Activated CD8-positive, alpha-beta T cell treated with anti-CD3 and anti-CD28 coated beads for 36 hours (primary cell): ENCODE measurements at regions not wholly inside any gene's neighbourhood (a gene's known extent, or its start where the extent isn't known, plus 50 kb on each side); places are given as distances from the start of the nearest gene placed in this dataset.

ENCODE experiments used
- ATAC-seq: fragments of 200-7000 bp; cut with Tn5 transposase; one replicate; pipeline ENCODE4 v1.10.0; 2021; ENCODE audit warnings: mild to moderate bottlenecking, moderate library complexity
- CTCF ChIA-PET: fragments of 350-600 bp; sonication (Branson Sonifier 250); formaldehyde crosslinking; loops from one replicate; lab custom pipeline; 2021; ENCODE audit warnings: antibody characterized with exemption; lab: Charles Lee
- POLR2A ChIA-PET: fragments of 350-600 bp; sonication (Branson Sonifier 250); formaldehyde crosslinking; loops from one replicate; lab custom pipeline; 2021; ENCODE audit warnings: antibody characterized with exemption; lab: Charles Lee
- DNase-seq: peaks from one replicate; pipeline ENCODE4 v3.0.0-alpha.2; 2020
- H3K27ac Mint-ChIP-seq: one replicate; pipeline ENCODE4 v1.8.0; 2021; ENCODE audit warnings: mild to moderate bottlenecking, mixed read lengths
- H3K27me3 Mint-ChIP-seq: one replicate; pipeline ENCODE4 v1.8.0; 2021; ENCODE audit warnings: mixed read lengths
- H3K36me3 Mint-ChIP-seq: one replicate; pipeline ENCODE4 v1.8.0; 2021; ENCODE audit warnings: low read depth, mixed read lengths
- H3K4me1 Mint-ChIP-seq: one replicate; pipeline ENCODE4 v1.8.0; 2021; ENCODE audit warnings: low read depth, mixed read lengths
- H3K4me3 Mint-ChIP-seq: one replicate; pipeline ENCODE4 v1.8.0; 2021; ENCODE audit warnings: mild to moderate bottlenecking, moderate library complexity, mixed read lengths
- H3K9me3 Mint-ChIP-seq: one replicate; pipeline ENCODE4 v1.8.0; 2021; ENCODE audit warnings: mixed read lengths
- CTCF ChIP-seq: fragments of 200-600 bp; IDR thresholded peaks from one replicate; pipeline ENCODE4 v1.8.0; 2022; ENCODE audit warnings: antibody characterized with exemption, mild to moderate bottlenecking
- intact Hi-C: fragments of 100-400 bp; cut with micrococcal nuclease; formaldehyde crosslinking; loops from one replicate; pipeline ENCODE4 v1.10.0; 2022

GRCh38 chr3:178454726-178455125, 81.5 kb upstream of the KCNMB2 start:
- H3K27me3 Mint-ChIP-seq: peaks cover 3% of the 10 kb centered on the region
- intact Hi-C loops: no loop called here
- no peak overlapping the region for H3K27ac Mint-ChIP-seq
- POLR2A ChIA-PET: no interaction called here
- H3K36me3 Mint-ChIP-seq: no peaks in the 10 kb centered on the region
- no peak for TF ChIP-seq CTCF
- CTCF ChIA-PET: interaction anchor here (1.1 kb wide), 1 partner anchor 24 kb away, joined by 3 read pairs; no protein-coding TSS in a partner anchor
- no peaks in the 10 kb centered on the region for H3K4me1 Mint-ChIP-seq
- no peak overlapping the region for H3K4me3 Mint-ChIP-seq
- ATAC-seq: no peak
- no peak for DNase-seq
- H3K9me3 Mint-ChIP-seq: no peaks in the 10 kb centered on the region

- Mint-ChIP-seq H3K36me3 (no peaks in the 10 kb centered on the region), H3K4me3 (no peak overlapping the region), H3K27me3 (peaks cover 2% of the 10 kb centered on the region), H3K4me1 (no peaks in the 10 kb centered on the region), H3K9me3 (no peaks in the 10 kb centered on the region), H3K27ac (no peak overlapping the region)
- POLR2A ChIA-PET: no interaction called here
- CTCF ChIA-PET: interaction anchor here (1.1 kb wide), 1 partner anchor 24 kb away, joined by 3 read pairs; no protein-coding TSS in a partner anchor
- intact Hi-C loops: no loop called here
- no peak for TF ChIP-seq CTCF
- ATAC-seq: no peak
- no peak for DNase-seq
These were observed 81.0 kb upstream of the KCNMB2 start for GRCh38 chr3:178455226-178455625.

- no peak for TF ChIP-seq CTCF
- no peaks in the 10 kb centered on the region for H3K36me3 Mint-ChIP-seq
- ChIA-PET CTCF (no interaction called here), POLR2A (no interaction called here)
- H3K4me1 Mint-ChIP-seq: no peaks in the 10 kb centered on the region
- no peak for ATAC-seq
- intact Hi-C loops: no loop called here
- H3K27me3 Mint-ChIP-seq: peaks cover 4% of the 10 kb centered on the region
- no peaks in the 10 kb centered on the region for H3K9me3 Mint-ChIP-seq
- H3K4me3 Mint-ChIP-seq: no peak overlapping the region
- H3K27ac Mint-ChIP-seq: no peak overlapping the region
- DNase-seq: no peak
These were observed 80.3 kb upstream of the KCNMB2 start for GRCh38 chr3:178455946-178456345.

- Mint-ChIP-seq H3K36me3 (no peaks in the 10 kb centered on the region), H3K9me3 (no peaks in the 10 kb centered on the region), H3K4me1 (no peaks in the 10 kb centered on the region), H3K27me3 (peaks cover 7% of the 10 kb centered on the region), H3K4me3 (no peak overlapping the region), H3K27ac (no peak overlapping the region)
- POLR2A ChIA-PET: no interaction called here
- intact Hi-C loops: no loop called here
- TF ChIP-seq CTCF: no peak
- no peak for ATAC-seq
- CTCF ChIA-PET: interaction anchor here (0.9 to 1.5 kb wide), 3 partner anchors 10 to 34 kb away, joined by 3 to 4 read pairs (median 3); no protein-coding TSS in a partner anchor
- no peak for DNase-seq
These were observed 79.5 kb upstream of the KCNMB2 start for GRCh38 chr3:178456621-178457285.

- Mint-ChIP-seq H3K4me1 (no peaks in the 10 kb centered on the region), H3K4me3 (no peak overlapping the region), H3K27me3 (peaks cover 7% of the 10 kb centered on the region), H3K9me3 (no peaks in the 10 kb centered on the region), H3K36me3 (no peaks in the 10 kb centered on the region), H3K27ac (no peak overlapping the region)
- intact Hi-C loops: no loop called here
- DNase-seq (no peak), ATAC-seq (no peak)
- TF ChIP-seq CTCF: no peak
- ChIA-PET CTCF (interaction anchor here (0.7 to 1.5 kb wide), 4 partner anchors 11 to 251 kb away, joined by 3 to 4 read pairs (median 3); no protein-coding TSS in a partner anchor), POLR2A (no interaction called here)
These were observed 78.7 kb upstream of the KCNMB2 start for GRCh38 chr3:178457511-178457910.
